HepG2 (cell line): ENCODE measurements at regions not wholly inside any gene's neighbourhood (a gene's known extent, or its start where the extent isn't known, plus 50 kb on each side); places are given as distances from the start of the nearest gene placed in this dataset.

Experiments used
- ATAC-seq: fragments of 200-7000 bp; cut with Tn5 transposase; 3 replicates; pipeline ENCODE4 v1.9.1; 2020; ENCODE audit warnings: mild to moderate bottlenecking, moderate library complexity
- BruUV-seq: library from RNA; stranded (reverse); fragments of 400-500 nt; replicated peaks from 2 replicates; lab custom pipeline; 2021; lab: Mats Ljungman, UMichigan
- CTCF ChIA-PET: fragments of 300-600 bp; formaldehyde crosslinking; extraction: SDS; loops from one replicate; lab custom pipeline; 2021; ENCODE audit warnings: low total read pairs, inconsistent platforms, low intra/inter-chr PET ratio; lab: Yijun Ruan, JAX
- POLR2A ChIA-PET: fragments of 350-600 bp; sonication (Branson Sonifier 250); formaldehyde crosslinking; loops from one replicate; lab custom pipeline; 2020; ENCODE audit warnings: antibody characterized with exemption, inconsistent platforms; lab: Yijun Ruan, JAX
- DNase-seq: peaks from one replicate; pipeline ENCODE4 v3.0.0-alpha.2; 2015; ENCODE audit warnings: low spot score
- FAIRE-seq: peaks from 3 replicates; lab custom pipeline; 2011; peaks lifted over from hg19 to GRCh38; lab: Jason Lieb, UNC
- H2AFZ ChIP-seq: one replicate; pipeline ENCODE4 v1.6.1; 2011; ENCODE audit warnings: low read length, inconsistent platforms
- H3K27ac ChIP-seq: fragments of 300-600 bp; 3 replicates; pipeline ENCODE4 v1.8.0; 2011; ENCODE audit warnings: mixed run types, mild to moderate bottlenecking, mixed read lengths, low read length, inconsistent platforms; ENCODE audit not compliant: insufficient read depth; ENCODE audit errors: extremely low read length
- H3K27me3 ChIP-seq, 2 experiments: fragments of 200-600 bp in 1 of 2; 2 replicates in 1 of 2; 3 replicates in 1 of 2; pipeline versions ENCODE4 v1.6.0 to v1.8.0; 2011; ENCODE audit warnings: low read length in 2 of 2, mild to moderate bottlenecking in 2 of 2, moderate library complexity in 2 of 2, inconsistent platforms in 1 of 2; ENCODE audit not compliant: insufficient read depth in 2 of 2, control insufficient read depth in 1 of 2
- H3K36me3 ChIP-seq, 2 experiments: fragments of 200-600 bp in 1 of 2; replicated peaks in 1 of 2; 2 replicates in 1 of 2; 3 replicates in 1 of 2; pipeline versions ENCODE4 v1.5.1 to v1.8.0; 2011; ENCODE audit warnings: low read length in 2 of 2, inconsistent platforms in 1 of 2; ENCODE audit not compliant: insufficient read depth in 2 of 2, control insufficient read depth in 1 of 2
- H3K4me1 ChIP-seq: 2 replicates; pipeline ENCODE4 v1.5.1; 2012; ENCODE audit warnings: low read length, inconsistent platforms; ENCODE audit not compliant: insufficient read depth
- H3K4me2 ChIP-seq: 2 replicates; pipeline ENCODE4 v1.6.0; 2011; ENCODE audit warnings: low read depth, low read length, inconsistent platforms
- H3K4me3 ChIP-seq, 3 experiments: fragments of 200-600 bp in 1 of 3; sonication (generic), shearing (Covaris generic) in 1 of 3; replicated peaks in 1 of 3; 2 replicates each; pipeline ENCODE4 v1.5.1; 2011 to 2016; ENCODE audit warnings: low read length in 3 of 3, inconsistent platforms in 2 of 3, low read depth in 2 of 3, mild to moderate bottlenecking in 2 of 3, control low read depth in 1 of 3, mixed read lengths in 1 of 3; ENCODE audit not compliant: insufficient read depth in 1 of 3
- H3K79me2 ChIP-seq: one replicate; pipeline ENCODE4 v1.6.1; 2011; ENCODE audit warnings: low read length, inconsistent platforms; ENCODE audit not compliant: insufficient read depth
- H3K9ac ChIP-seq: 2 replicates; pipeline ENCODE4 v1.6.0; 2011; ENCODE audit warnings: mild to moderate bottlenecking, low read depth, low read length, inconsistent platforms; ENCODE audit not compliant: insufficient read depth
- H3K9me3 ChIP-seq: 2 replicates; pipeline ENCODE4 v1.5.1; 2012; ENCODE audit warnings: mild to moderate bottlenecking, low read length
- H4K20me1 ChIP-seq: 2 replicates; pipeline ENCODE4 v1.6.0; 2011; ENCODE audit warnings: inconsistent platforms, mild to moderate bottlenecking, low read length, moderate library complexity; ENCODE audit not compliant: insufficient read depth
- ATF7 ChIP-seq, 2 experiments: fragments of 450-650 bp in 1 of 2; sonication (generic) in 1 of 2; formaldehyde crosslinking in 1 of 2; IDR thresholded peaks; 2 replicates each; pipeline versions ENCODE4 v1.4.0 to v1.6.1; 2016 to 2020; ENCODE audit warnings: antibody characterized with exemption in 1 of 2, mild to moderate bottlenecking in 1 of 2, missing genetic modification reagents in 1 of 2
- CCDC6 ChIP-seq: sonication (generic); formaldehyde crosslinking; IDR thresholded peaks from 2 replicates; pipeline ENCODE4 v1.8.1; 2022; ENCODE audit warnings: mild to moderate bottlenecking, missing genetic modification reagents, moderate library complexity
- CREB1 ChIP-seq, 2 experiments: fragments of 450-650 bp in 1 of 2; IDR thresholded peaks; 2 replicates each; pipeline ENCODE4 v1.6.1; 2016 to 2017; ENCODE audit warnings: control low read depth in 1 of 2, mild to moderate bottlenecking in 1 of 2, missing compliant biosample characterization in 1 of 2, missing genetic modification characterization in 1 of 2
- FOSL1 ChIP-seq: sonication (generic); formaldehyde crosslinking; IDR thresholded peaks from 2 replicates; pipeline ENCODE4 v1.9.0; 2021; ENCODE audit warnings: missing genetic modification reagents, borderline replicate concordance
- GATAD1 ChIP-seq: IDR thresholded peaks from 2 replicates; pipeline ENCODE4 v1.6.1; 2016; ENCODE audit warnings: missing genetic modification reagents, missing compliant biosample characterization
- PHF21A ChIP-seq: sonication (generic); formaldehyde crosslinking; IDR thresholded peaks from 2 replicates; pipeline ENCODE4 v1.5.0; 2020; ENCODE audit warnings: mild to moderate bottlenecking, missing genetic modification reagents
- POLR2AphosphoS5 ChIP-seq: IDR thresholded peaks from 2 replicates; pipeline ENCODE4 v1.6.1; 2012; ENCODE audit warnings: low read depth, low read length
- SNAPC2 ChIP-seq: sonication (generic); formaldehyde crosslinking; IDR thresholded peaks from 2 replicates; pipeline ENCODE4 v1.8.1; 2022; ENCODE audit warnings: mild to moderate bottlenecking, missing genetic modification reagents
- TARDBP ChIP-seq: sonication (generic); formaldehyde crosslinking; IDR thresholded peaks from 2 replicates; pipeline ENCODE4 v1.8.0; 2022; ENCODE audit warnings: mild to moderate bottlenecking, missing genetic modification reagents
- TBP ChIP-seq: sonication (generic); formaldehyde crosslinking; IDR thresholded peaks from 2 replicates; pipeline ENCODE4 v1.5.0; 2020; ENCODE audit warnings: missing genetic modification reagents
- TRIM24 ChIP-seq: sonication (generic); formaldehyde crosslinking; IDR thresholded peaks from 2 replicates; pipeline ENCODE4 v1.8.0; 2022; ENCODE audit warnings: mild to moderate bottlenecking, missing genetic modification reagents
- ZNF101 ChIP-seq: sonication (generic); formaldehyde crosslinking; IDR thresholded peaks from 2 replicates; pipeline ENCODE4 v1.4.0; 2020; ENCODE audit warnings: mild to moderate bottlenecking, low read depth, missing genetic modification reagents, borderline replicate concordance
- ZNF207 ChIP-seq: fragments of 450-650 bp; IDR thresholded peaks from 2 replicates; pipeline ENCODE4 v1.6.1; 2016; ENCODE audit warnings: antibody characterized with exemption, borderline replicate concordance
- ZNF24 ChIP-seq: fragments of 450-650 bp; IDR thresholded peaks from 2 replicates; pipeline ENCODE4 v1.6.1; 2017; ENCODE audit warnings: antibody characterized with exemption, mild to moderate bottlenecking
- ZNF598 ChIP-seq: sonication (generic); formaldehyde crosslinking; IDR thresholded peaks from 2 replicates; pipeline ENCODE4 v1.5.1; 2020; ENCODE audit warnings: mild to moderate bottlenecking, missing genetic modification reagents, borderline replicate concordance
- ZNF747 ChIP-seq: sonication (generic); formaldehyde crosslinking; IDR thresholded peaks from 2 replicates; pipeline ENCODE4 v1.8.1; 2023; ENCODE audit warnings: missing genetic modification reagents, mild to moderate bottlenecking, borderline replicate concordance
- ZNF839 ChIP-seq: sonication (generic); formaldehyde crosslinking; IDR thresholded peaks from 2 replicates; pipeline ENCODE4 v1.4.0; 2020; ENCODE audit warnings: missing genetic modification reagents, mild to moderate bottlenecking, borderline replicate concordance
- WGBS: methylation state at CpG from one replicate; pipeline ENCODE4 v1.1.6; 2017; ENCODE audit warnings: low lambda C conversion rate; 5-methylcytosine and 5-hydroxymethylcytosine counted together
- in situ Hi-C: cut with HindIII; loops from 2 replicates; pipeline ENCODE4 v1.10.0; 2017; ENCODE audit warnings: low pct_unique_long_range_greater_than_20kb; ENCODE audit not compliant: extremely low pct_ligation_motif_present
- intact Hi-C: fragments of 100-400 bp; cut with micrococcal nuclease; formaldehyde crosslinking; loops from one replicate; pipeline ENCODE4 v1.10.0; 2022; ENCODE audit not compliant: unreplicated experiment
- TF ChIP-seq, protein P1 (sequence below): sonication (generic); formaldehyde crosslinking; conservative IDR thresholded peaks from 2 replicates; pipeline ENCODE4 v1.4.0; 2020; ENCODE audit warnings: missing genetic modification reagents
- TF ChIP-seq, protein P2 (sequence below): sonication (generic); formaldehyde crosslinking; IDR thresholded peaks from 2 replicates; pipeline ENCODE4 v1.4.0; 2020; ENCODE audit warnings: missing genetic modification reagents

DNA sequence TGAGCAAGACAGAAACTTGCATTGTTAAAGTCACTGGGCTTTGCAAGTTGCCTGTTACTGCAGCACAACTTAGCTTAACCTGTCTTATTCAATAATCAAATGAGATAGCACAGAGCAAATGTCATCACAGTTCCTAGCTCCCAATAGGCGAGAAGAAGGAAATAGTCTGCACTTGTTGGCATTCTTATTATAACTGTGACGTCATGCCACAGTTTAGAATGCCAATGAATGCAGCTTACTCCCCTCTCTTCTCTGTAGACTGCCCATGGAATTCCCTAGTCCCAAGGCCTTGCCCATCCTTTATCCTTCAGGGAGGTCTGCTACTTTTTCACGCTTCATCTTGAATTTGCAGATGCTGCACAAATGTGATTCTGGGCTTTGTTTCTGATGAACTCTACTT, 1094.9 kb upstream of the AUTS2 start:
- H3K27me3 ChIP-seq, result no peaks in the 10 kb centered on the region
- POLR2A ChIA-PET, result no interaction called here
- H2AFZ ChIP-seq, result no peak overlapping the region
- intact Hi-C loops (no loop called here), in situ Hi-C loops (no loop called here)
- ATAC-seq (no peak), FAIRE-seq (no peak), DNase-seq (no peak)
- no peak overlapping the region for H3K4me2 ChIP-seq
- WGBS, result 0% methylated on average over 3 of the region's 3 CpGs
- H3K79me2 ChIP-seq, result no peaks in the 10 kb centered on the region
- H3K36me3 ChIP-seq, result no peaks in the 10 kb centered on the region
- no peak overlapping the region for H3K4me3 ChIP-seq
- no peaks in the 10 kb centered on the region for H4K20me1 ChIP-seq
- no peak overlapping the region for H3K27ac ChIP-seq
- TF ChIP-seq ATF7 (IDR thresholded peaks at IDR 0.05), result peak; percentile 91
- TF ChIP-seq ATF7 (CRISPR knock-in tag; IDR thresholded peaks at IDR 0.05), result no peak
- TF ChIP-seq CREB1 (IDR thresholded peaks at IDR 0.05), result peak; percentile 95
- TF ChIP-seq CREB1 (CRISPR knock-in tag; IDR thresholded peaks at IDR 0.05), result no peak
- no peak for TF ChIP-seq ZNF747
- TF ChIP-seq TBP (CRISPR knock-in tag), result no peak
- no peak for TF ChIP-seq ZNF207
- no peak overlapping the region for H3K9ac ChIP-seq
- no peaks in the 10 kb centered on the region for H3K4me1 ChIP-seq
- CTCF ChIA-PET, result no interaction called here
- no TSS peak for BruUV-seq
- peaks cover 36% of the 10 kb centered on the region for H3K9me3 ChIP-seq

DNA sequence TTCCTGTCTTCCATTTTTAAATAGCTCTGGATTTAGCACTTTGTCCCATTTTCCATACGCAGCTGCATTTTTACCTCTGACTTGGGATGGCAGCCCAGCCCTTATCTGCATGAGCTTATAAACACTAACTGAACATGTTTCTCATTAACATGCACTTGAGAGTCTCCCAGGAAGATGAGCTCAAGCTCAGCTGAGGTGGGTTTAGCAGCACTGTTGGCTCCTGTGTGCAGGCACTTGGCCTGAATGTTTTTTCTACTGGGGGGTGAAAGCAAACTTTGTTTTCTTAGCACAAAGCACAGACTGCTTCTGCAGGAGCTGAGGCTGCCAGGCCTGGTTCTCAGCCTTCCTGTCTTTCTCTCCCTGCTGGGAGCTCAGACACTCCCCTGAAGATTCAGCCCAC, 1093.6 kb upstream of the AUTS2 start:
- H3K36me3 ChIP-seq, result no peaks in the 10 kb centered on the region
- CTCF ChIA-PET, result no interaction called here
- no peak for FAIRE-seq
- TF ChIP-seq ZNF598 (CRISPR knock-in tag), result no peak
- TF ChIP-seq ZNF839 (CRISPR knock-in tag), result no peak
- no peak for TF ChIP-seq POLR2AphosphoS5
- no peak for TF ChIP-seq ZNF101 (CRISPR knock-in tag)
- no peak for TF ChIP-seq FOSL1
- TF ChIP-seq GATAD1, result no peak
- TF ChIP-seq CCDC6 (CRISPR knock-in tag), result no peak
- no peak for TF ChIP-seq PHF21A
- TF ChIP-seq, protein P1, sequence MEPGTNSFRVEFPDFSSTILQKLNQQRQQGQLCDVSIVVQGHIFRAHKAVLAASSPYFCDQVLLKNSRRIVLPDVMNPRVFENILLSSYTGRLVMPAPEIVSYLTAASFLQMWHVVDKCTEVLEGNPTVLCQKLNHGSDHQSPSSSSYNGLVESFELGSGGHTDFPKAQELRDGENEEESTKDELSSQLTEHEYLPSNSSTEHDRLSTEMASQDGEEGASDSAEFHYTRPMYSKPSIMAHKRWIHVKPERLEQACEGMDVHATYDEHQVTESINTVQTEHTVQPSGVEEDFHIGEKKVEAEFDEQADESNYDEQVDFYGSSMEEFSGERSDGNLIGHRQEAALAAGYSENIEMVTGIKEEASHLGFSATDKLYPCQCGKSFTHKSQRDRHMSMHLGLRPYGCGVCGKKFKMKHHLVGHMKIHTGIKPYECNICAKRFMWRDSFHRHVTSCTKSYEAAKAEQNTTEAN, result no peak
- no peak for TF ChIP-seq SNAPC2 (CRISPR knock-in tag)
- TF ChIP-seq ZNF24, result no peak
- TF ChIP-seq TARDBP (CRISPR knock-in tag), result no peak
- TF ChIP-seq, protein P2, sequence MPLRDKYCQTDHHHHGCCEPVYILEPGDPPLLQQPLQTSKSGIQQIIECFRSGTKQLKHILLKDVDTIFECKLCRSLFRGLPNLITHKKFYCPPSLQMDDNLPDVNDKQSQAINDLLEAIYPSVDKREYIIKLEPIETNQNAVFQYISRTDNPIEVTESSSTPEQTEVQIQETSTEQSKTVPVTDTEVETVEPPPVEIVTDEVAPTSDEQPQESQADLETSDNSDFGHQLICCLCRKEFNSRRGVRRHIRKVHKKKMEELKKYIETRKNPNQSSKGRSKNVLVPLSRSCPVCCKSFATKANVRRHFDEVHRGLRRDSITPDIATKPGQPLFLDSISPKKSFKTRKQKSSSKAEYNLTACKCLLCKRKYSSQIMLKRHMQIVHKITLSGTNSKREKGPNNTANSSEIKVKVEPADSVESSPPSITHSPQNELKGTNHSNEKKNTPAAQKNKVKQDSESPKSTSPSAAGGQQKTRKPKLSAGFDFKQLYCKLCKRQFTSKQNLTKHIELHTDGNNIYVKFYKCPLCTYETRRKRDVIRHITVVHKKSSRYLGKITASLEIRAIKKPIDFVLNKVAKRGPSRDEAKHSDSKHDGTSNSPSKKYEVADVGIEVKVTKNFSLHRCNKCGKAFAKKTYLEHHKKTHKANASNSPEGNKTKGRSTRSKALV (CRISPR knock-in tag), result no peak
- no peak for TF ChIP-seq TRIM24 (CRISPR knock-in tag)

More for the DNA sequence above, 1093.6 kb upstream of the AUTS2 start:
- ATAC-seq (no peak), DNase-seq (no peak)
- Histone ChIP-seq H2AFZ (no peak overlapping the region), H3K27ac (no peak overlapping the region), H4K20me1 (no peaks in the 10 kb centered on the region), H3K4me1 (no peaks in the 10 kb centered on the region), H3K9me3 (peaks cover 49% of the 10 kb centered on the region), H3K4me2 (no peak overlapping the region), H3K9ac (no peak overlapping the region), H3K4me3 (no peak overlapping the region), H3K79me2 (no peaks in the 10 kb centered on the region), H3K27me3 (no peaks in the 10 kb centered on the region)
- WGBS, result 36% methylated on average over 1 of the region's 1 CpG
- in situ Hi-C loops (no loop called here), intact Hi-C loops (no loop called here)
- BruUV-seq, result no TSS peak
- POLR2A ChIA-PET, result no interaction called here
